Tibial artery (tissue), 4 donors: ENCODE measurements at regions not wholly inside any gene's neighbourhood (a gene's known extent, or its start where the extent isn't known, plus 50 kb on each side); places are given as distances from the start of the nearest gene placed in this dataset.
A peak's percentile ranks its signal among the peaks of the same experiment; 100 is the strongest.
"Not testable (repeated sequence)": the region's sequence is repeated elsewhere in the genome, so short reads cannot be mapped to it uniquely, and the experiment has no call there.

ENCODE experiments used
- DNase-seq, 2 donors: peaks; one replicate each; pipeline ENCODE4 v3.0.0-alpha.2; 2019
- H3K27ac ChIP-seq, 2 donors: fragments of 200-600 bp; sonication (generic) in 1 of 2; 1 replicate in 1 of 2; 2 replicates in 1 of 2; pipeline ENCODE4 v1.5.1; 2018 to 2019; ENCODE audit warnings: mild to moderate bottlenecking in 1 of 2
- H3K27me3 ChIP-seq, 2 donors: fragments of 200-600 bp; sonication (generic) in 1 of 2; one replicate each; pipeline versions ENCODE4 v1.5.1 to v1.6.0; 2016 to 2019
- H3K36me3 ChIP-seq, 3 donors: fragments of 200-600 bp; sonication (generic) in 2 of 3; one replicate each; pipeline ENCODE4 v1.5.1; 2016 to 2019; ENCODE audit warnings: mild to moderate bottlenecking in 2 of 3
- H3K4me1 ChIP-seq, 4 donors: fragments of 200-600 bp; sonication (generic) in 2 of 4; 1 replicate in 3 of 4; 2 replicates in 1 of 4; pipeline ENCODE4 v1.5.1; 2016 to 2019
- H3K4me3 ChIP-seq, 2 donors: fragments of 200-600 bp; sonication (generic) in 1 of 2; 1 replicate in 1 of 2; 2 replicates in 1 of 2; pipeline ENCODE4 v1.5.1; 2018 to 2019; ENCODE audit warnings: mild to moderate bottlenecking in 2 of 2
- H3K9me3 ChIP-seq, 3 donors: fragments of 200-600 bp; sonication (generic) in 1 of 3; one replicate each; pipeline ENCODE4 v1.5.1; 2016 to 2019
- CTCF ChIP-seq, 2 experiments: fragments of 200-600 bp in 1 of 2; fragments of 450-650 bp in 1 of 2; IDR thresholded peaks; one replicate each; pipeline ENCODE4 v1.5.1; 2017 to 2019; ENCODE audit warnings: antibody characterized with exemption in 2 of 2, mild to moderate bottlenecking in 1 of 2, moderate library complexity in 1 of 2
- intact Hi-C: fragments of 100-400 bp; cut with DNase I; formaldehyde crosslinking; loops from one replicate; pipeline ENCODE4 v1.15.0; 2023; ENCODE audit warnings: low total_unique reads

- Histone ChIP-seq H3K9me3 (no peaks in the 10 kb centered on the region), H3K36me3 (no peaks in the 10 kb centered on the region), H3K4me1 (no peaks in the 10 kb centered on the region), H3K27ac (no peak overlapping the region), H3K27me3 (no peaks in the 10 kb centered on the region), H3K4me3 (no peak overlapping the region)
- no peak for TF ChIP-seq CTCF (IDR thresholded peaks at IDR 0.05)
- DNase-seq = no peak
- intact Hi-C loops = no loop called here
Observed at GRCh38 chr2:49621016-49621415, 466.7 kb upstream of the FSHR start.

DNA sequence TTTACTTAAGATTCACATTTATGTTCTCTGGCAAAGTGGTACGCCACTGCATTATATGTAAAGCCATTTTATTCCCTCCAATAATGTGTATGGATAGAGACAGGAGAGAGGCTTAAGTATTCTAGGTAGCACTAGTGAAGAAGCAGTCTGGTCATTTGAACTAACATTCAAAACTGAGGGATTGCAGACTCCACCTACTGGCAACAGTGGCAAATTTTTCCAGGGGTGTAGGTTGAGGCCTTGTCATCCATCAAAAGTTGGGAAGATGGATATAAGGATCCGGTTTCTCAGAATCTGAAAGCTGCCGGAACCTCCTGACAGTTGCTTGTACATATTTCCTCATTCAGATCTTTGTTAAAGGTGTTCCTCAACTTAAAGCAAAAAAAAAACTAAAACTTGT, 465.5 kb upstream of the FSHR start:
- intact Hi-C loops = no loop called here
- no peak for DNase-seq
- H3K27me3 ChIP-seq = no peaks in the 10 kb centered on the region
- H3K36me3 ChIP-seq = no peaks in the 10 kb centered on the region
- TF ChIP-seq CTCF (IDR thresholded peaks at IDR 0.05) = no peak
- no peak overlapping the region for H3K27ac ChIP-seq
- no peaks in the 10 kb centered on the region for H3K9me3 ChIP-seq
- no peaks in the 10 kb centered on the region for H3K4me1 ChIP-seq
- H3K4me3 ChIP-seq = no peak overlapping the region

DNA sequence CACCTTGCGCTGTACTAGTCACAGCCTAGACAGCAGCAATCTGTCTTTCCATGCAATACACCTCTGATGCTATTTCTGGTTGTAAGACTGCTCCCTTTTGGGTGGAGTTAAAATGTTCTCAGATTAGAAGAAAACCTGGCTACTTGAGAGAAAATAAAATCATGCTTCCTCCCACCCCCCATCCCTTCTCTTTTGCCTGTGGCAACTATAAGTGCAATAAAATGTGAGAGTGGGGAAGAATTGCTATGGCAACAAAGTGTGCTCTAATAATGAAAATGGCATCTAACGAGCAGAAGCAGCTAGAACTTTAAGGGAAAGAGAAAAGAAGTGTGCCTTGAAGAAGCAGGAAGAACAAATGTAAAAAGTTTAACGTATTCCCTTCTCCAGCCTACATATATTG, 464.2 kb upstream of the FSHR start:
- no peak for TF ChIP-seq CTCF (IDR thresholded peaks at IDR 0.05)
- Histone ChIP-seq H3K27me3 (no peaks in the 10 kb centered on the region), H3K4me1 (no peaks in the 10 kb centered on the region), H3K27ac (no peak overlapping the region), H3K9me3 (no peaks in the 10 kb centered on the region), H3K36me3 (no peaks in the 10 kb centered on the region), H3K4me3 (no peak overlapping the region)
- no peak for DNase-seq
- intact Hi-C loops = no loop called here

DNA sequence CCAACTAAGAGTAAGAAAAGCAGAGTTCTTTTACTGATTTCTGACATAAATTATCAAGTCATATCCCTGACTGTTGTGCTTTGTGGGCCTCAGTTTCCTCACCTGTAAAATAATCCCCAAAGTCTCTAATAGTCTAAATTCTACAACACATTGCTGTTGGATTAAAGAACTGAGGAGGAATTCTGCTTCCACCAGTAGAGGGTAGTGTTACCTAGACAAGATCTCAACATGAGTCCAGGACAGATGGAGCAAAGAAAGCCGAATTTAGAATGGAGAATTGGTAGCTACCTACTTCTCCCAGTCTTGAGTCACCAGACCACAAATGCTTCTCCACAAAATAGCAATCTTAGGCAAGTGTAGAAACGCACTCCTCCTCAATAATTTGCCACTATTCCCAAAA, 462.5 kb upstream of the FSHR start:
- Histone ChIP-seq H3K9me3 (no peaks in the 10 kb centered on the region), H3K27me3 (no peaks in the 10 kb centered on the region), H3K27ac (no peak overlapping the region), H3K36me3 (no peaks in the 10 kb centered on the region), H3K4me1 (no peaks in the 10 kb centered on the region), H3K4me3 (no peak overlapping the region)
- DNase-seq = no peak
- intact Hi-C loops = no loop called here
- TF ChIP-seq CTCF (IDR thresholded peaks at IDR 0.05) = peak in 1 of 2 experiments; percentile 11

DNA sequence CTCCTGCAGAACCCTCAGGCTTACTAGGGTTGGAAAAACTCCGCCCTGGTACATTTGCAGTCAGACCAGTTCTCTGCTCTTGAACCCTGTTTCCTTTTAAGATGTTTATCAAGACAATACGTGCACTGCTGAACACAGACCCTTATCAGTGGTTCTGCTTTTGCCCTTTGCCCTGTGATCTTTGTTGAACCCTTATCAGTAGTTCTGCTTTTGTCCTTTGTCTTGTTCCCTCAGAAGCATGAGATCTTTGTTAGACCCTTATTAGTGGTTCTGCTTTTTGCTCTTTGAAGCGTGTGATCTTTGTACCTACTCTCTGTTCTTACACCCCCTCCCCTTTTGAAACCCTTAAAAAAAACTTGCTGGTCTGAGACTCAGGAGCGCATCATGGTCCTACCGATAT, 457.5 kb upstream of the FSHR start:
- intact Hi-C loops, H3K36me3 ChIP-seq, H3K9me3 ChIP-seq, DNase-seq, H3K4me1 ChIP-seq, H3K27ac ChIP-seq, H3K27me3 ChIP-seq, H3K4me3 ChIP-seq: not testable (repeated sequence)

GRCh38 chr2:49600524-49600923, 446.2 kb upstream of the FSHR start:
- Histone ChIP-seq H3K36me3 (no peaks in the 10 kb centered on the region), H3K27me3 (no peaks in the 10 kb centered on the region), H3K9me3 (no peaks in the 10 kb centered on the region), H3K27ac (no peak overlapping the region), H3K4me3 (no peak overlapping the region), H3K4me1 (no peaks in the 10 kb centered on the region)
- intact Hi-C loops = no loop called here
- TF ChIP-seq CTCF (IDR thresholded peaks at IDR 0.05) = no peak
- no peak for DNase-seq
